GM12878 (cell line): ENCODE measurements at regions not wholly inside any gene's neighbourhood (a gene's known extent, or its start where the extent isn't known, plus 50 kb on each side); places are given as distances from the start of the nearest gene placed in this dataset.

Experiments used
- ATAC-seq: fragments of 200-7000 bp; cut with Tn5 transposase; 3 replicates; pipeline ENCODE4 v1.9.1; 2020; ENCODE audit warnings: mild to moderate bottlenecking, moderate library complexity
- BruUV-seq: library from RNA; stranded (reverse); fragments of 400-500 nt; replicated peaks from 2 replicates; lab custom pipeline; 2021; lab: Mats Ljungman, UMichigan
- CTCF ChIA-PET: fragments of 300-600 bp; sonication (Branson Sonifier 250); formaldehyde crosslinking; extraction: SDS; loops from one replicate; lab custom pipeline; 2021; ENCODE audit warnings: inconsistent platforms; lab: Yijun Ruan, JAX
- POLR2A ChIA-PET: fragments of 350-600 bp; formaldehyde crosslinking; extraction: SDS; loops from one replicate; lab custom pipeline; 2021; ENCODE audit warnings: inconsistent platforms; lab: Charles Lee
- RAD21 ChIA-PET: fragments of 300-600 bp; sonication (Branson Sonifier 250); formaldehyde crosslinking; loops from one replicate; lab custom pipeline; 2023; ENCODE audit warnings: antibody characterized with exemption; ENCODE audit not compliant: unreplicated experiment; lab: Charles Lee
- SMC1A ChIA-PET: fragments of 300-600 bp; sonication (Branson Sonifier 250); formaldehyde crosslinking; loops from one replicate; lab custom pipeline; 2023; ENCODE audit not compliant: unreplicated experiment, uncharacterized antibody; lab: Charles Lee
- DNase-seq: peaks from one replicate; pipeline ENCODE4 v3.0.0-alpha.2; 2011; ENCODE audit warnings: low read depth, low spot score
- FAIRE-seq: peaks from 3 replicates; lab custom pipeline; 2011; peaks lifted over from hg19 to GRCh38; lab: Jason Lieb, UNC
- H2AFZ ChIP-seq: 2 replicates; pipeline ENCODE4 v1.6.0; 2011; ENCODE audit warnings: low read depth, low read length, control low read depth; ENCODE audit not compliant: control insufficient read depth
- H3K27ac ChIP-seq: 2 replicates; pipeline ENCODE4 v1.5.1; 2011; ENCODE audit warnings: control low read depth; ENCODE audit not compliant: control insufficient read depth, insufficient read depth
- H3K27me3 ChIP-seq, 2 experiments: replicated peaks in 1 of 2; 2 replicates each; pipeline versions ENCODE4 v1.6.0 to v1.6.1; 2011; ENCODE audit warnings: low read length in 1 of 2; ENCODE audit not compliant: control insufficient read depth in 2 of 2, insufficient read depth in 2 of 2
- H3K36me3 ChIP-seq, 2 experiments: 2 replicates each; pipeline ENCODE4 v1.5.1; 2011; ENCODE audit warnings: low read length in 1 of 2; ENCODE audit not compliant: control insufficient read depth in 2 of 2, insufficient read depth in 2 of 2
- H3K4me1 ChIP-seq: 2 replicates; pipeline ENCODE4 v1.6.1; 2011; ENCODE audit warnings: mild to moderate bottlenecking, low read length, moderate library complexity, mixed read lengths; ENCODE audit not compliant: control insufficient read depth, insufficient read depth
- H3K4me2 ChIP-seq: 2 replicates; pipeline ENCODE4 v1.6.0; 2011; ENCODE audit warnings: control low read depth; ENCODE audit not compliant: control insufficient read depth, insufficient read depth
- H3K4me3 ChIP-seq: fragments of 200-600 bp; sonication (generic); 2 replicates; pipeline ENCODE4 v1.5.1; 2016
- H3K79me2 ChIP-seq: 2 replicates; pipeline ENCODE4 v1.6.0; 2011; ENCODE audit warnings: low read length; ENCODE audit not compliant: control insufficient read depth, insufficient read depth
- H3K9ac ChIP-seq: 2 replicates; pipeline ENCODE4 v1.8.0; 2011; ENCODE audit warnings: low read length, control low read depth, mixed read lengths; ENCODE audit not compliant: control insufficient read depth, insufficient read depth
- H3K9me3 ChIP-seq: replicated peaks from 3 replicates; pipeline ENCODE4 v1.5.1; 2011; ENCODE audit warnings: mild to moderate bottlenecking, low read length; ENCODE audit not compliant: control insufficient read depth, insufficient read depth
- H4K20me1 ChIP-seq: 2 replicates; pipeline ENCODE4 v1.6.0; 2011; ENCODE audit not compliant: control insufficient read depth, insufficient read depth
- GATAD2B ChIP-seq: fragments of 450-650 bp; conservative IDR thresholded peaks from 2 replicates; pipeline ENCODE4 v1.6.1; 2017; ENCODE audit warnings: low read depth, mild to moderate bottlenecking, moderate library complexity
- NR2C2 ChIP-seq: IDR thresholded peaks from 2 replicates; pipeline ENCODE4 v1.6.1; 2011; ENCODE audit warnings: borderline replicate concordance, low read depth; ENCODE audit not compliant: control insufficient read depth, insufficient read length
- REST ChIP-seq: IDR thresholded peaks from 2 replicates; pipeline ENCODE4 v1.6.1; 2012; ENCODE audit warnings: mild to moderate bottlenecking, low read depth, low read length
- ZBTB11 ChIP-seq: fragments of 450-650 bp; formaldehyde crosslinking; IDR thresholded peaks from 2 replicates; pipeline ENCODE4 v1.5.0; 2022; ENCODE audit warnings: mild to moderate bottlenecking, missing genetic modification characterization
- ZBTB4 ChIP-seq: fragments of 450-650 bp; formaldehyde crosslinking; IDR thresholded peaks from 2 replicates; pipeline ENCODE4 v1.4.0; 2022; ENCODE audit warnings: mild to moderate bottlenecking, moderate library complexity
- ZZZ3 ChIP-seq: IDR thresholded peaks from 2 replicates; pipeline ENCODE4 v1.6.1; 2011; ENCODE audit warnings: low read depth; ENCODE audit not compliant: control insufficient read depth, insufficient read length
- WGBS: methylation state at CpG from one replicate; pipeline ENCODE4 v1.1.6; 2016; ENCODE audit warnings: low lambda C conversion rate; ENCODE audit not compliant: insufficient replicate concordance, insufficient coverage; ENCODE audit errors: missing lambda C conversion rate; 5-methylcytosine and 5-hydroxymethylcytosine counted together
- in situ Hi-C: fragments of 300-500 bp; cut with MboI; formaldehyde crosslinking; loops from 9 replicates; pipeline ENCODE4 v1.14.3; 2018; ENCODE audit warnings: mixed read lengths
- intact Hi-C: fragments of 100-400 bp; cut with micrococcal nuclease; formaldehyde crosslinking; loops from one replicate; pipeline ENCODE4 v1.14.2; 2022; ENCODE audit not compliant: unreplicated experiment

- CTCF ChIA-PET, result no interaction called here
- no peak for TF ChIP-seq GATAD2B
- TF ChIP-seq ZZZ3, result no peak
- no peak for TF ChIP-seq ZBTB4 (CRISPR knock-in tag)
- no peaks in the 10 kb centered on the region for H3K36me3 ChIP-seq
- FAIRE-seq (no peak), ATAC-seq (no peak), DNase-seq (no peak)
- intact Hi-C loops, result no loop called here
- H4K20me1 ChIP-seq, result no peaks in the 10 kb centered on the region
- no peaks in the 10 kb centered on the region for H3K79me2 ChIP-seq
- SMC1A ChIA-PET, result no interaction called here
- RAD21 ChIA-PET, result no interaction called here
- no peaks in the 10 kb centered on the region for H3K4me1 ChIP-seq
- H3K27ac ChIP-seq, result no peak overlapping the region
- in situ Hi-C loops, result no loop called here
- H3K27me3 ChIP-seq, result no peaks in the 10 kb centered on the region
- no peak overlapping the region for H2AFZ ChIP-seq
- BruUV-seq, result no TSS peak
- POLR2A ChIA-PET, result no interaction called here
- no peaks in the 10 kb centered on the region for H3K9me3 ChIP-seq
- H3K4me3 ChIP-seq, result no peak overlapping the region
- H3K9ac ChIP-seq, result no peak overlapping the region
- 46% methylated on average over 3 of the region's 3 CpGs for WGBS
- no peak overlapping the region for H3K4me2 ChIP-seq
These were observed 692.7 kb downstream of the MCTP2 start for GRCh38 chr15:94924057-94924456.

GRCh38 chr15:94924971-94925598 lies 693.7 kb downstream of the MCTP2 start:
- FAIRE-seq, result no peak
- no TSS peak for BruUV-seq
- TF ChIP-seq REST (no peak), ZBTB11 (CRISPR knock-in tag) (no peak), NR2C2 (no peak)

More at GRCh38 chr15:94924971-94925598, 693.7 kb downstream of the MCTP2 start:
- H3K79me2 ChIP-seq, result no peaks in the 10 kb centered on the region
- no peak for ATAC-seq
- no peak overlapping the region for H3K4me2 ChIP-seq
- ChIA-PET SMC1A (interaction anchor here (0.7 kb wide), 1 partner anchor 40 kb away, joined by 3 read pairs; no protein-coding TSS in a partner anchor), RAD21 (no interaction called here), POLR2A (no interaction called here), CTCF (no interaction called here)
- no peak for DNase-seq
- no peak overlapping the region for H3K27ac ChIP-seq
- in situ Hi-C loops (no loop called here), intact Hi-C loops (no loop called here)
- no peaks in the 10 kb centered on the region for H3K36me3 ChIP-seq
- no peak overlapping the region for H3K9ac ChIP-seq
- WGBS, result 19% methylated on average over 7 of the region's 9 CpGs
- H3K4me3 ChIP-seq, result no peak overlapping the region
- no peak overlapping the region for H2AFZ ChIP-seq
- H3K27me3 ChIP-seq, result no peaks in the 10 kb centered on the region
- no peaks in the 10 kb centered on the region for H4K20me1 ChIP-seq
- no peaks in the 10 kb centered on the region for H3K9me3 ChIP-seq
- no peaks in the 10 kb centered on the region for H3K4me1 ChIP-seq
